ENCODE measurements at regions not wholly inside any gene's neighbourhood (a gene's known extent, or its start where the extent isn't known, plus 50 kb on each side); places are given as distances from the start of the nearest gene placed in this dataset.
A peak's percentile ranks its signal among the peaks of the same experiment; 100 is the strongest.
"Not testable (repeated sequence)": the region's sequence is repeated elsewhere in the genome, so short reads cannot be mapped to it uniquely, and the experiment has no call there.

GRCh38 chr17:16853661-16854320 is 118.1 kb downstream of the TNFRSF13B start:
- H3K27ac ChIP-seq = no peak overlapping the region
- TF ChIP-seq CTCF (IDR thresholded peaks at IDR 0.05) (no peak), POLR2A (IDR thresholded peaks at IDR 0.05) (no peak)
- H3K4me3 ChIP-seq = no peak overlapping the region
- H3K36me3 ChIP-seq = no peaks in the 10 kb centered on the region
- H3K27me3 ChIP-seq = no peaks in the 10 kb centered on the region
- H3K4me1 ChIP-seq = no peaks in the 10 kb centered on the region
- no peaks in the 10 kb centered on the region for H3K9me3 ChIP-seq
- DNase-seq = no peak
- intact Hi-C loops (cut with DNase I; ENCODE audit: low total_unique reads) = no loop called here

GRCh38 chr17:16849861-16850260 is 122.1 kb downstream of the TNFRSF13B start:
- H3K4me3 ChIP-seq; H3K27me3 ChIP-seq; H3K4me1 ChIP-seq; intact Hi-C loops (cut with DNase I; ENCODE audit: low total_unique reads); H3K9me3 ChIP-seq; DNase-seq; H3K36me3 ChIP-seq; H3K27ac ChIP-seq: not testable (repeated sequence)

GRCh38 chr17:16848997-16849396 is 122.9 kb downstream of the TNFRSF13B start:
- H3K4me1 ChIP-seq; H3K4me3 ChIP-seq; H3K9me3 ChIP-seq; H3K36me3 ChIP-seq; H3K27ac ChIP-seq; intact Hi-C loops (cut with DNase I; ENCODE audit: low total_unique reads); H3K27me3 ChIP-seq; DNase-seq: not testable (repeated sequence)

GRCh38 chr17:16845098-16845497 is 126.8 kb downstream of the TNFRSF13B start:
- H3K27me3 ChIP-seq; H3K4me1 ChIP-seq; DNase-seq; H3K27ac ChIP-seq; intact Hi-C loops (cut with DNase I; ENCODE audit: low total_unique reads); H3K9me3 ChIP-seq; H3K4me3 ChIP-seq; H3K36me3 ChIP-seq: not testable (repeated sequence)

- H3K27ac ChIP-seq; intact Hi-C loops (cut with DNase I; ENCODE audit: low total_unique reads); H3K4me3 ChIP-seq; H3K4me1 ChIP-seq; DNase-seq; H3K27me3 ChIP-seq; H3K36me3 ChIP-seq; H3K9me3 ChIP-seq: not testable (repeated sequence)
Measured at GRCh38 chr17:16844669-16845068, 127.2 kb downstream of the TNFRSF13B start.

- H3K4me3 ChIP-seq; intact Hi-C loops (cut with DNase I; ENCODE audit: low total_unique reads); DNase-seq: not testable (repeated sequence)
Measured at GRCh38 chr17:16843511-16843910, 128.4 kb downstream of the TNFRSF13B start.

GRCh38 chr17:16842346-16842745 is 129.6 kb downstream of the TNFRSF13B start:
- H3K27me3 ChIP-seq; H3K4me3 ChIP-seq; H3K4me1 ChIP-seq; H3K9me3 ChIP-seq; H3K36me3 ChIP-seq; H3K27ac ChIP-seq; intact Hi-C loops (cut with DNase I; ENCODE audit: low total_unique reads): not testable (repeated sequence)
- peak in 1 of 2 donors; percentile 32 for DNase-seq

More at GRCh38 chr17:16843511-16843910, 128.4 kb downstream of the TNFRSF13B start:
- not testable (repeated sequence) for H3K27ac ChIP-seq, H3K27me3 ChIP-seq, H3K9me3 ChIP-seq, H3K4me1 ChIP-seq, H3K36me3 ChIP-seq

- H3K36me3 ChIP-seq; DNase-seq; intact Hi-C loops (cut with DNase I; ENCODE audit: low total_unique reads): not testable (repeated sequence)
Measured at GRCh38 chr17:16841896-16842295, 130.0 kb downstream of the TNFRSF13B start.

GRCh38 chr17:16840219-16840618 is 131.7 kb downstream of the TNFRSF13B start:
- DNase-seq; H3K9me3 ChIP-seq; H3K36me3 ChIP-seq; H3K4me1 ChIP-seq; H3K4me3 ChIP-seq; H3K27me3 ChIP-seq; H3K27ac ChIP-seq; intact Hi-C loops (cut with DNase I; ENCODE audit: low total_unique reads): not testable (repeated sequence)

More at GRCh38 chr17:16841896-16842295, 130.0 kb downstream of the TNFRSF13B start:
- H3K4me3 ChIP-seq, H3K27ac ChIP-seq, H3K9me3 ChIP-seq, H3K27me3 ChIP-seq, H3K4me1 ChIP-seq: not testable (repeated sequence)

- intact Hi-C loops (cut with DNase I; ENCODE audit: low total_unique reads); H3K27me3 ChIP-seq; H3K27ac ChIP-seq; H3K4me1 ChIP-seq; H3K4me3 ChIP-seq; DNase-seq; H3K36me3 ChIP-seq; H3K9me3 ChIP-seq: not testable (repeated sequence)
Measured at GRCh38 chr17:16839242-16840175, 132.4 kb downstream of the TNFRSF13B start.

- H3K27me3 ChIP-seq; intact Hi-C loops (cut with DNase I; ENCODE audit: low total_unique reads); H3K27ac ChIP-seq; H3K4me1 ChIP-seq; H3K4me3 ChIP-seq; H3K36me3 ChIP-seq; DNase-seq; H3K9me3 ChIP-seq: not testable (repeated sequence)
Measured at GRCh38 chr17:16838795-16839194, 133.1 kb downstream of the TNFRSF13B start.

- H3K36me3 ChIP-seq; H3K27ac ChIP-seq; intact Hi-C loops (cut with DNase I; ENCODE audit: low total_unique reads); H3K27me3 ChIP-seq; H3K4me1 ChIP-seq; DNase-seq; H3K4me3 ChIP-seq; H3K9me3 ChIP-seq: not testable (repeated sequence)
Measured at GRCh38 chr17:16838287-16838686, 133.6 kb downstream of the TNFRSF13B start.

Measured in uterus (tissue), 3 donors.